Panc1 (cell line): ENCODE measurements at regions not wholly inside any gene's neighbourhood (a gene's known extent, or its start where the extent isn't known, plus 50 kb on each side); places are given as distances from the start of the nearest gene placed in this dataset.

ENCODE experiments used
- POLR2AphosphoS5 ChIP-seq: IDR thresholded peaks from 2 replicates; pipeline ENCODE4 v1.6.1; 2012; ENCODE audit warnings: mild to moderate bottlenecking, low read depth, low read length, moderate library complexity
- REST ChIP-seq, 2 experiments: IDR thresholded peaks; 2 replicates each; pipeline ENCODE4 v1.6.1; 2011 to 2012; ENCODE audit warnings: low read depth in 2 of 2, control low read depth in 1 of 2, low read length in 1 of 2, mild to moderate bottlenecking in 1 of 2, moderate library complexity in 1 of 2; ENCODE audit not compliant: insufficient read depth in 1 of 2
- SIN3A ChIP-seq: IDR thresholded peaks from 2 replicates; pipeline ENCODE4 v1.6.1; 2012; ENCODE audit warnings: low read depth, mild to moderate bottlenecking, low read length, moderate library complexity, borderline replicate concordance; ENCODE audit not compliant: insufficient read depth
- TCF7L2 ChIP-seq: IDR thresholded peaks from 2 replicates; pipeline ENCODE4 v1.6.1; 2011; ENCODE audit warnings: mild to moderate bottlenecking, low read depth, low read length, inconsistent platforms
- TF ChIP-seq, protein P1 (sequence below): fragments of 450-650 bp; IDR thresholded peaks from 2 replicates; pipeline ENCODE4 v1.5.1; 2017; ENCODE audit warnings: mild to moderate bottlenecking

- TF ChIP-seq, protein P1, sequence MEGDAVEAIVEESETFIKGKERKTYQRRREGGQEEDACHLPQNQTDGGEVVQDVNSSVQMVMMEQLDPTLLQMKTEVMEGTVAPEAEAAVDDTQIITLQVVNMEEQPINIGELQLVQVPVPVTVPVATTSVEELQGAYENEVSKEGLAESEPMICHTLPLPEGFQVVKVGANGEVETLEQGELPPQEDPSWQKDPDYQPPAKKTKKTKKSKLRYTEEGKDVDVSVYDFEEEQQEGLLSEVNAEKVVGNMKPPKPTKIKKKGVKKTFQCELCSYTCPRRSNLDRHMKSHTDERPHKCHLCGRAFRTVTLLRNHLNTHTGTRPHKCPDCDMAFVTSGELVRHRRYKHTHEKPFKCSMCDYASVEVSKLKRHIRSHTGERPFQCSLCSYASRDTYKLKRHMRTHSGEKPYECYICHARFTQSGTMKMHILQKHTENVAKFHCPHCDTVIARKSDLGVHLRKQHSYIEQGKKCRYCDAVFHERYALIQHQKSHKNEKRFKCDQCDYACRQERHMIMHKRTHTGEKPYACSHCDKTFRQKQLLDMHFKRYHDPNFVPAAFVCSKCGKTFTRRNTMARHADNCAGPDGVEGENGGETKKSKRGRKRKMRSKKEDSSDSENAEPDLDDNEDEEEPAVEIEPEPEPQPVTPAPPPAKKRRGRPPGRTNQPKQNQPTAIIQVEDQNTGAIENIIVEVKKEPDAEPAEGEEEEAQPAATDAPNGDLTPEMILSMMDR = no peak
- TF ChIP-seq REST (IDR thresholded peaks at IDR 0.05; ENCODE audit: insufficient read depth in 1 of 2, low read depth in 2 of 2, low read length in 1 of 2) = no peak
- no peak for TF ChIP-seq POLR2AphosphoS5
- TF ChIP-seq TCF7L2 = no peak
- TF ChIP-seq SIN3A = no peak
These were observed 143.7 kb downstream of the PLPP3 start for GRCh38 chr1:56435434-56436262.
